H1 (cell line): ENCODE measurements at regions not wholly inside any gene's neighbourhood (a gene's known extent, or its start where the extent isn't known, plus 50 kb on each side); places are given as distances from the start of the nearest gene placed in this dataset.

Experiments
- CTCF ChIA-PET: fragments of 300-600 bp; sonication (Branson Sonifier 250); formaldehyde crosslinking; loops from one replicate; lab custom pipeline; 2021; ENCODE audit not compliant: partially characterized antibody; lab: Charles Lee
- POLR2A ChIA-PET: fragments of 300-600 bp; sonication (Branson Sonifier 250); formaldehyde crosslinking; loops from one replicate; lab custom pipeline; 2021; ENCODE audit warnings: inconsistent platforms; ENCODE audit not compliant: partially characterized antibody; lab: Charles Lee
- DNase-seq, 2 experiments: peaks; one replicate each; pipeline versions ENCODE4 v3.0.0 to v3.0.0-alpha.2; 2010 to 2022; ENCODE audit warnings: low spot score in 2 of 2, low read depth in 1 of 2, mixed read lengths in 1 of 2
- FAIRE-seq: peaks from 2 replicates; lab custom pipeline; 2011; peaks lifted over from hg19 to GRCh38; lab: Jason Lieb, UNC
- H2AFZ ChIP-seq: 2 replicates; pipeline ENCODE4 v1.8.1; 2012; ENCODE audit warnings: low read length, inconsistent platforms
- H2AK5ac ChIP-seq: 2 replicates; pipeline ENCODE4 v1.6.1; 2013; ENCODE audit warnings: low read depth, low read length
- H2BK120ac ChIP-seq: replicated peaks from 2 replicates; pipeline ENCODE3; 2013; ENCODE audit warnings: low read depth, low read length, inconsistent platforms
- H2BK12ac ChIP-seq: 2 replicates; pipeline ENCODE4 v1.6.1; 2013; ENCODE audit warnings: low read depth, low read length
- H2BK15ac ChIP-seq: 2 replicates; pipeline ENCODE4 v1.6.1; 2013; ENCODE audit warnings: low read length
- H2BK20ac ChIP-seq: 2 replicates; pipeline ENCODE4 v1.6.1; 2013; ENCODE audit warnings: low read length
- H2BK5ac ChIP-seq: 2 replicates; pipeline ENCODE4 v1.6.1; 2013; ENCODE audit warnings: low read depth, low read length
- H3K14ac ChIP-seq: 2 replicates; pipeline ENCODE4 v1.6.1; 2013; ENCODE audit warnings: inconsistent platforms; ENCODE audit not compliant: insufficient read length
- H3K18ac ChIP-seq: 2 replicates; pipeline ENCODE4 v1.6.1; 2013; ENCODE audit warnings: low read length; ENCODE audit errors: extremely low read depth
- H3K23ac ChIP-seq: 2 replicates; pipeline ENCODE4 v1.6.1; 2013; ENCODE audit warnings: inconsistent platforms; ENCODE audit not compliant: insufficient read length
- H3K23me2 ChIP-seq: 2 replicates; pipeline ENCODE4 v1.6.1; 2013; ENCODE audit warnings: low read depth, low read length
- H3K27ac ChIP-seq: 2 replicates; pipeline ENCODE4 v1.6.1; 2011; ENCODE audit warnings: low read depth, low read length, inconsistent platforms
- H3K27me3 ChIP-seq, 4 experiments: replicated peaks in 1 of 4; 1 replicate in 1 of 4; 2 replicates in 3 of 4; pipeline versions ENCODE4 v1.6.1 to v1.8.1; 2011 to 2013; ENCODE audit warnings: low read length in 3 of 4, mild to moderate bottlenecking in 3 of 4, inconsistent platforms in 2 of 4, mixed read lengths in 2 of 4, moderate library complexity in 1 of 4; ENCODE audit not compliant: control insufficient read depth in 3 of 4, insufficient read depth in 3 of 4; ENCODE audit errors: extremely low read depth in 1 of 4
- H3K36me3 ChIP-seq, 4 experiments: 2 replicates each; pipeline versions ENCODE4 v1.6.1 to v1.8.1; 2011 to 2013; ENCODE audit warnings: mild to moderate bottlenecking in 4 of 4, low read length in 3 of 4, moderate library complexity in 2 of 4, control low read depth in 1 of 4, inconsistent platforms in 1 of 4; ENCODE audit not compliant: insufficient read depth in 4 of 4, control insufficient read depth in 2 of 4
- H3K4ac ChIP-seq: replicated peaks from 2 replicates; pipeline ENCODE3; 2013; ENCODE audit warnings: low read length, low read depth, mixed read lengths, inconsistent platforms; ENCODE audit not compliant: insufficient read length
- H3K4me1 ChIP-seq, 4 experiments: replicated peaks in 1 of 4; 1 replicate in 1 of 4; 2 replicates in 3 of 4; pipeline versions ENCODE4 v1.6.1 to v1.8.1; 2011 to 2013; ENCODE audit warnings: low read length in 3 of 4, inconsistent platforms in 2 of 4, mixed read lengths in 1 of 4; ENCODE audit not compliant: insufficient read depth in 4 of 4, control insufficient read depth in 3 of 4
- H3K4me2 ChIP-seq, 2 experiments: 2 replicates each; pipeline versions ENCODE4 v1.6.1 to v1.8.1; 2011 to 2013; ENCODE audit warnings: low read depth in 2 of 2, low read length in 2 of 2, control low read depth in 1 of 2, inconsistent platforms in 1 of 2, mild to moderate bottlenecking in 1 of 2; ENCODE audit not compliant: insufficient read depth in 1 of 2
- H3K4me3 ChIP-seq, 4 experiments: fragments of 200-600, 300-600 bp in 1 of 4; sonication (generic), shearing (Covaris generic), sonication (Bioruptor Twin) in 1 of 4; 2 replicates each; pipeline versions ENCODE4 v1.5.1 to v1.8.1; 2011 to 2016; ENCODE audit warnings: low read length in 4 of 4, low read depth in 3 of 4, control low read depth in 2 of 4, inconsistent platforms in 2 of 4, mild to moderate bottlenecking in 2 of 4, mixed read lengths in 1 of 4, moderate library complexity in 1 of 4; ENCODE audit not compliant: insufficient read depth in 2 of 4; ENCODE audit errors: extremely low read depth in 1 of 4
- H3K56ac ChIP-seq: replicated peaks from 2 replicates; pipeline ENCODE3; 2013; ENCODE audit warnings: low read depth, mild to moderate bottlenecking, mixed read lengths, low read length, inconsistent platforms; ENCODE audit not compliant: insufficient read length
- H3K79me1 ChIP-seq: 2 replicates; pipeline ENCODE4 v1.6.1; 2013; ENCODE audit warnings: low read depth, low read length, control low read depth
- H3K79me2 ChIP-seq, 2 experiments: 2 replicates each; pipeline versions ENCODE4 v1.6.1 to v1.8.1; 2012 to 2013; ENCODE audit warnings: low read length in 2 of 2, mild to moderate bottlenecking in 2 of 2, inconsistent platforms in 1 of 2; ENCODE audit not compliant: insufficient read depth in 2 of 2, control insufficient read depth in 1 of 2
- H3K9ac ChIP-seq, 4 experiments: replicated peaks in 1 of 4; 1 replicate in 1 of 4; 2 replicates in 3 of 4; pipeline versions ENCODE4 v1.6.1 to v1.8.1; 2011 to 2013; ENCODE audit warnings: low read depth in 3 of 4, low read length in 3 of 4, control low read depth in 2 of 4, mild to moderate bottlenecking in 2 of 4, moderate library complexity in 2 of 4, inconsistent platforms in 1 of 4; ENCODE audit errors: extremely low read depth in 1 of 4
- H3K9me3 ChIP-seq, 2 experiments: 2 replicates each; pipeline versions ENCODE4 v1.6.1 to v1.8.1; 2012 to 2013; ENCODE audit warnings: mild to moderate bottlenecking in 2 of 2, moderate library complexity in 2 of 2, control low read depth in 1 of 2, inconsistent platforms in 1 of 2, low read depth in 1 of 2, low read length in 1 of 2, mixed read lengths in 1 of 2; ENCODE audit not compliant: insufficient read depth in 2 of 2
- H4K20me1 ChIP-seq, 2 experiments: replicated peaks in 1 of 2; 2 replicates each; pipeline versions ENCODE3 to v1.8.1; 2011 to 2013; ENCODE audit warnings: inconsistent platforms in 2 of 2, low read length in 2 of 2, mild to moderate bottlenecking in 1 of 2; ENCODE audit not compliant: insufficient read depth in 2 of 2, control insufficient read depth in 1 of 2
- H4K5ac ChIP-seq: 2 replicates; pipeline ENCODE4 v1.6.1; 2013; ENCODE audit warnings: low read length, low read depth, mixed read lengths, inconsistent platforms; ENCODE audit not compliant: insufficient read length
- H4K8ac ChIP-seq: 2 replicates; pipeline ENCODE4 v1.8.0; 2013; ENCODE audit warnings: mild to moderate bottlenecking, moderate library complexity, low read length, inconsistent platforms; ENCODE audit not compliant: insufficient read depth; ENCODE audit errors: extremely low read depth
- H4K91ac ChIP-seq: replicated peaks from 2 replicates; pipeline ENCODE3; 2013; ENCODE audit warnings: low read length, mixed read lengths, inconsistent platforms; ENCODE audit not compliant: insufficient read length
- HDAC6 ChIP-seq: IDR thresholded peaks from one replicate; pipeline ENCODE4 v1.7.1; 2012; ENCODE audit warnings: low read depth, mild to moderate bottlenecking, inconsistent platforms, low read length, moderate library complexity
- JUND ChIP-seq: IDR thresholded peaks from 2 replicates; pipeline ENCODE4 v1.6.1; 2011; ENCODE audit warnings: mild to moderate bottlenecking, improper control_type of control experiment, low read length
- SIRT6 ChIP-seq: IDR thresholded peaks from one replicate; pipeline ENCODE4 v1.7.1; 2012; ENCODE audit warnings: low read length, inconsistent platforms
- TCF12 ChIP-seq: IDR thresholded peaks from 2 replicates; pipeline ENCODE4 v1.6.1; 2011; ENCODE audit warnings: low read depth, mild to moderate bottlenecking, low read length
- WGBS, 2 experiments: shearing (Covaris generic) in 1 of 2; methylation state at CpG; one replicate each; pipeline versions ENCODE4 v1.1.6 to v1.1.7; 2013 to 2015; ENCODE audit warnings: low lambda C conversion rate in 2 of 2, mixed read lengths in 2 of 2, inconsistent platforms in 1 of 2, low coverage in 1 of 2, missing lambda C conversion rate in 1 of 2; ENCODE audit not compliant: insufficient replicate concordance in 2 of 2, insufficient coverage in 1 of 2, insufficient read length in 1 of 2; ENCODE audit errors: extremely low coverage in 1 of 2, missing lambda C conversion rate in 1 of 2; 5-methylcytosine and 5-hydroxymethylcytosine counted together

DNA sequence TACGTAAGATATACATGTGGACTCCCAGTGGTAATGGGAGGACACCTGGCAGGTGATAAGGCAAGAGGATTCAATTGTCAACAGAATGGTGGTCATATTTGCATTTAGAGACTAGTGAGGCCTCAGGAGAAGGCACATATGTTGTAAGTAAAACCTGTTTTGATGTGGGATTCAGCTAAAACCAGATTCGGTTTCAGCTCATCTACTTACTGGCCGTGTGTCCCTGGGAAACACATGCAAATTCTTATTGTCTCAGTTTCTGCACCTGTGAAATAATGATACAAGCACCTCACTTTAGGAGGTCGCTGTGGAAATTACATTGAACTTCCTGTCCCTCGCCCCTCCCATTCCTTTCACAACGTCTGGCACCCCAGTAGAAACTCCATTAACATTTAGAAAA is 78.9 kb upstream of the FIBIN start:
- DNase-seq (no peak), FAIRE-seq (no peak)
- Histone ChIP-seq H3K79me1 (no peaks in the 10 kb centered on the region), H3K79me2 (no peaks in the 10 kb centered on the region), H3K36me3 (no peaks in the 10 kb centered on the region), H2BK20ac (no peak overlapping the region), H3K14ac (no peak overlapping the region), H3K9me3 (no peaks in the 10 kb centered on the region), H3K18ac (no peak overlapping the region), H2AFZ (peak overlapping the region; percentile 23; the same call in 1 of the 2 replicates), H2BK15ac (no peak overlapping the region), H2BK120ac (no peak overlapping the region), H4K8ac (no peak overlapping the region), H3K27ac (no peak overlapping the region), H2BK5ac (no peak overlapping the region), H3K4me3 (no peak overlapping the region), H3K23ac (no peak overlapping the region), H3K9ac (no peak overlapping the region), H3K4me2 (peak overlapping the region in 1 of 2 experiments; percentile 28; a peak in 1 of 4 replicates), H4K20me1 (no peaks in the 10 kb centered on the region), H2BK12ac (no peak overlapping the region), H4K5ac (no peak overlapping the region), H3K23me2 (no peaks in the 10 kb centered on the region; the same call in 1 of the 2 replicates), H2AK5ac (0 out of 2 replicates have a peak overlapping the region, but pooled peaks have one; percentile 19), H4K91ac (no peak overlapping the region), H3K56ac (no peak overlapping the region), H3K4ac (no peak overlapping the region), H3K4me1 (peaks cover 0 to 4% (median 0%) of the 10 kb centered on the region in 4 experiments; a peak in 2 of 7 replicates), H3K27me3 (no peaks in the 10 kb centered on the region)
- TF ChIP-seq SIRT6 (no peak), JUND (no peak), HDAC6 (no peak), TCF12 (no peak)
- 63% methylated on average over 6 of the region's 6 CpGs; no CpG with 5 or more reads in 1 of the 2 experiments for WGBS, 2 experiments
- ChIA-PET POLR2A (no interaction called here), CTCF (no interaction called here)
